Suprapubic skin (tissue), 4 donors: ENCODE measurements at regions not wholly inside any gene's neighbourhood (a gene's known extent, or its start where the extent isn't known, plus 50 kb on each side); places are given as distances from the start of the nearest gene placed in this dataset.

Source experiments
- POLR2A ChIP-seq, 2 donors: fragments of 450-650 bp; IDR thresholded peaks; one replicate each; pipeline ENCODE4 v1.6.1; 2017; ENCODE audit warnings: antibody characterized with exemption in 2 of 2, mild to moderate bottlenecking in 2 of 2, moderate library complexity in 2 of 2
- POLR2AphosphoS5 ChIP-seq, 3 donors: sonication (generic); formaldehyde crosslinking; IDR thresholded peaks; one replicate each; pipeline ENCODE4 v1.6.1; 2017; ENCODE audit warnings: antibody characterized with exemption in 3 of 3
- TF ChIP-seq, protein P1 (sequence below), 2 donors: fragments of 200-600 bp in 1 of 2; fragments of 450-650 bp in 1 of 2; sonication (generic) in 1 of 2; IDR thresholded peaks; one replicate each; pipeline ENCODE4 v1.5.1; 2016 to 2019; ENCODE audit warnings: antibody characterized with exemption in 2 of 2, mild to moderate bottlenecking in 1 of 2, moderate library complexity in 1 of 2

DNA sequence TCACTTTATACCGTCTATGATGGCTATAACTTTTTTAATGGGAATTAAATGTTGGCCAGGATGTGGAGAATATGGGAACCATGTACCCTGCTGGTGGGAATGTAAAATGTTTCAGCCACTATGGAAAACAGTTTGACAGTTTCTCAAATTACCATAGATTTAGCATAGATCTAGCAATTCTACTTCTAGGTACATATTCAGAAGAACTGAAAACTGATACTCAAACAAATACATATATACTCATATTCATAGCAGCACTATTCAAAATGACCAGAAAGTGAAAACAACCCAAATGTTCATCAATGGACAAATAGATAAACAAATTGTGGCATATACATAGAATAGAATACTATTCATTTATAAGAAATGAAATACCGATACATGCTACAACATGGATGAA, 539.4 kb downstream of the IGSF11 start:
- TF ChIP-seq POLR2A (IDR thresholded peaks at IDR 0.05) (no peak), POLR2AphosphoS5 (IDR thresholded peaks at IDR 0.05) (no peak)
- TF ChIP-seq, protein P1, sequence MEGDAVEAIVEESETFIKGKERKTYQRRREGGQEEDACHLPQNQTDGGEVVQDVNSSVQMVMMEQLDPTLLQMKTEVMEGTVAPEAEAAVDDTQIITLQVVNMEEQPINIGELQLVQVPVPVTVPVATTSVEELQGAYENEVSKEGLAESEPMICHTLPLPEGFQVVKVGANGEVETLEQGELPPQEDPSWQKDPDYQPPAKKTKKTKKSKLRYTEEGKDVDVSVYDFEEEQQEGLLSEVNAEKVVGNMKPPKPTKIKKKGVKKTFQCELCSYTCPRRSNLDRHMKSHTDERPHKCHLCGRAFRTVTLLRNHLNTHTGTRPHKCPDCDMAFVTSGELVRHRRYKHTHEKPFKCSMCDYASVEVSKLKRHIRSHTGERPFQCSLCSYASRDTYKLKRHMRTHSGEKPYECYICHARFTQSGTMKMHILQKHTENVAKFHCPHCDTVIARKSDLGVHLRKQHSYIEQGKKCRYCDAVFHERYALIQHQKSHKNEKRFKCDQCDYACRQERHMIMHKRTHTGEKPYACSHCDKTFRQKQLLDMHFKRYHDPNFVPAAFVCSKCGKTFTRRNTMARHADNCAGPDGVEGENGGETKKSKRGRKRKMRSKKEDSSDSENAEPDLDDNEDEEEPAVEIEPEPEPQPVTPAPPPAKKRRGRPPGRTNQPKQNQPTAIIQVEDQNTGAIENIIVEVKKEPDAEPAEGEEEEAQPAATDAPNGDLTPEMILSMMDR (IDR thresholded peaks at IDR 0.05), result no peak
